ENCODE measurements at regions not wholly inside any gene's neighbourhood (a gene's known extent, or its start where the extent isn't known, plus 50 kb on each side); places are given as distances from the start of the nearest gene placed in this dataset.

DNA sequence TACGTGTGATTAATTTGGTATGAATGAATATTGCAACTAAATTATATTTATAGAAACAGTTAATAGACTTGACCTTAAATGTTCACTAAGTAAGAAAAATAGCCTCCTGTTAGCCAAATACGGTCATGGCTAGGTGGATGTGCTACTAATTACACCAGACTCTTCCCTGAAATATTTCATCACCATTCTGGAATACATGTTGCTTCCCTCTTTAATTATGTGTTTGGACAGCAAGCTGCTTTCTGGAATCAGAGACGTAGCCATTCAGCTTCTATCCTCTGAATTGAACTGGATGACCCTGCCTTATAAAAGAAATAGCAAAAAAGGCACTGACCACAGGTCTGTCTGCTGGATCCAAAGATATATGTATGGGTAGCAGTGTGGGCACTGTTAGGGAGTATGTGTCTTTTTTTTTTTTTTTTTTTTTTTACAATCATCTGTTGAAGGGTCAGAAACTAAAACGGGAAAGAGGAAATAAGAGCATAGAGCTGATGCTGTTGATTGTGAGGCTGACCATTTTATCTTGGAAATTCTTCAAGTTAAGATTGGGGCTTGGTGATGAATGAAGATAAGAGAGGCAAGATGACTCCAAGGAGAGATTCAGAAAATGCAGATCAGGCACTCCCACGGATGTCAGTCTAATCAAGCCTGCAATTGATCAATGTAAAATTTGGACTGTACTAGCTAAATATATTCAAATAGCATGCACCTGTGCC lies 283.2 kb upstream of the HSF2 start:
- Mint-ChIP-seq H3K4me3 (no peak overlapping the region), H3K4me1 (no peaks in the 10 kb centered on the region), H3K36me3 (ENCODE audit: low read depth) (no peaks in the 10 kb centered on the region), H3K9me3 (no peaks in the 10 kb centered on the region), H3K27ac (no peak overlapping the region), H3K27me3 (ENCODE audit: low read depth, poor library complexity) (no peaks in the 10 kb centered on the region)
- DNase-seq = no peak
- TF ChIP-seq, protein P1, sequence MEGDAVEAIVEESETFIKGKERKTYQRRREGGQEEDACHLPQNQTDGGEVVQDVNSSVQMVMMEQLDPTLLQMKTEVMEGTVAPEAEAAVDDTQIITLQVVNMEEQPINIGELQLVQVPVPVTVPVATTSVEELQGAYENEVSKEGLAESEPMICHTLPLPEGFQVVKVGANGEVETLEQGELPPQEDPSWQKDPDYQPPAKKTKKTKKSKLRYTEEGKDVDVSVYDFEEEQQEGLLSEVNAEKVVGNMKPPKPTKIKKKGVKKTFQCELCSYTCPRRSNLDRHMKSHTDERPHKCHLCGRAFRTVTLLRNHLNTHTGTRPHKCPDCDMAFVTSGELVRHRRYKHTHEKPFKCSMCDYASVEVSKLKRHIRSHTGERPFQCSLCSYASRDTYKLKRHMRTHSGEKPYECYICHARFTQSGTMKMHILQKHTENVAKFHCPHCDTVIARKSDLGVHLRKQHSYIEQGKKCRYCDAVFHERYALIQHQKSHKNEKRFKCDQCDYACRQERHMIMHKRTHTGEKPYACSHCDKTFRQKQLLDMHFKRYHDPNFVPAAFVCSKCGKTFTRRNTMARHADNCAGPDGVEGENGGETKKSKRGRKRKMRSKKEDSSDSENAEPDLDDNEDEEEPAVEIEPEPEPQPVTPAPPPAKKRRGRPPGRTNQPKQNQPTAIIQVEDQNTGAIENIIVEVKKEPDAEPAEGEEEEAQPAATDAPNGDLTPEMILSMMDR (IDR thresholded peaks at IDR 0.05) = no peak

DNA sequence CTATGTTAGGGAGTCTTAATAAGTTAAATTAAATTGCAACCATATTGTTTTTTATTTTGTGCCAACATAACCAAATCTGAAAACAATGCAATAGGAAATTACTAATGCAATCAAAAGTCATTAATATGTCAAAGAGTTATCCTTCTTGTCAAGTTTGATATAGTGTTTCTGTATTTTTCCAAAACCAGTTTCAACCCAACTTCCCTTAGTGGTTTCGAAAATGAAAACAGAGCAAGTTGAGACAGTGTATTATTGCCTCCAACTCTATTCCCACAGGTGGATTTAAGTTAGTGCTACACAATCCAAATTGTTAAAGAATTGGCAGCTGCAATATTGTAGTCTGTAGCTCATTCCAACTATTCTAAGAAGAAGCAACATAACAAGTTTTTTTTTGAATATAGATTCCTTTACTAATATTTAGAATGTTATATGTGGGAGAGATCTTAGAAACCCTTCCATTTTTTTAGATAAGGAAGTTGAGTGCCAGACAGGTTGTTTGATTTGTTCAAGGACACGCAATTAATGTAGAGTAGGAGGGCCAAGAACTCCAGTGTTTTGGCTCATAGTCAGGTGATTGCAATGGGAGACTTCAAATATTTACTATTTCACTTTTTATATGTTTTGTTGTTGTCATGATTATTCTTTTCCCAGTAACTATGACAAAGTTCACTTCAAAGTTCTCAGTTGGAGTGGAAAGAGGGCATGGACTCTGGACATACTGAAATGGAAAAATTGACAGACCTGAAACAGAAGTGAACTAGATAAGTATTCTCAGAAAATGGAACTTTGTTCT lies 282.4 kb upstream of the HSF2 start:
- Mint-ChIP-seq H3K36me3 (ENCODE audit: low read depth) (no peaks in the 10 kb centered on the region), H3K4me1 (no peaks in the 10 kb centered on the region), H3K27ac (no peak overlapping the region), H3K9me3 (no peaks in the 10 kb centered on the region), H3K27me3 (ENCODE audit: low read depth, poor library complexity) (no peaks in the 10 kb centered on the region), H3K4me3 (no peak overlapping the region)
- no peak for DNase-seq
- TF ChIP-seq, protein P1 (IDR thresholded peaks at IDR 0.05) = no peak

DNA sequence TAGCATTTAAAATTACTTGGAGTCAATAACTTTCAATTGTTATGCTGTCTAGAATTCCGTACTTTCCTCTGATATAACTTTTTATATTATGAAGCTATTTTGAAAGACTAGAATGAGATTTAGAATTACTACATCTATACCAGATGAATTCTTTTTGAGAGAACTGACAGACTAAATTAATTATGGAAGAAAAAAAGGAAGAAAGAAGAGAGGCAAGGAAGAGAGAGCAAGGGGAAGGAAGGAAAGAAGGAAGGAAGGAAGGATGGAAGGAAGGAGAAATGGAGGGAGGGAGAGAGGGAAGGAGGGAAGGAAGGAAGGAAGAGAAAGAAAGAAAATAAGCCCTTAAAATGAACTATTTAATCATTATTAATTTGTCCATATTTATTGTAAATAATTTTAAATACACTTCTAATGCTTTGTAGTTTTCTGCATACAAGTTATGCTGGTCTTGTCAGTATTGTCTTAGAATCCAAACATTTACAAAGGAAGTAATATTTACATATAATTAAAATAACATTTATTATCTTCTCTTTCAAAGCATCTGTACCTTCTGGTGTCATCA lies 280.4 kb upstream of the HSF2 start:
- Mint-ChIP-seq H3K36me3 (ENCODE audit: low read depth) (no peaks in the 10 kb centered on the region), H3K4me1 (no peaks in the 10 kb centered on the region), H3K27ac (no peak overlapping the region)

DNA sequence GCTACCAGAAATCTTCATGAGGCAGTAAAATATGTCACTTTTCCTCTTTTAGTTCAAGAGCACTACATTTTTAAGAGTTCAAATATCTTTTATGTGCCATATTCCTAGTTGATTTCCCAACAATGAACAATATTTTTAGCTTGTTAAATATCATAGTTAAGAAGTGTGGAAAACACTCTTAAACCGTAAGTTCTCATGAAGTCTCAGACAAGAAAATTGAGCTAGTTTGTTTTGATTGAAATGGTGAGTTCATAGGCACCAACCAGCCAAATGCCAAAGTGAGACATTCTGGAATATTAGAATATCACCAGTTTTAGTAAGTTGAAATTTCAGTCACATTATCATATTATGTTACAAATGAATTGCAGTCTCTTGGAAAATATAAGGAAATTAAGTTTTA lies 277.2 kb upstream of the HSF2 start:
- no peaks in the 10 kb centered on the region for H3K36me3 Mint-ChIP-seq (ENCODE audit: low read depth)
- H3K4me3 Mint-ChIP-seq = no peak overlapping the region
- no peak overlapping the region for H3K27ac Mint-ChIP-seq
- TF ChIP-seq, protein P1 (IDR thresholded peaks at IDR 0.05) = no peak
- no peak for DNase-seq
- H3K4me1 Mint-ChIP-seq = no peaks in the 10 kb centered on the region
- no peaks in the 10 kb centered on the region for H3K9me3 Mint-ChIP-seq
- H3K27me3 Mint-ChIP-seq (ENCODE audit: low read depth, poor library complexity) = no peaks in the 10 kb centered on the region

More for the DNA sequence above, 280.4 kb upstream of the HSF2 start:
- H3K9me3 Mint-ChIP-seq = no peaks in the 10 kb centered on the region
- H3K27me3 Mint-ChIP-seq (ENCODE audit: low read depth, poor library complexity) = no peaks in the 10 kb centered on the region
- TF ChIP-seq, protein P1 (IDR thresholded peaks at IDR 0.05) = no peak
- DNase-seq = no peak
- no peak overlapping the region for H3K4me3 Mint-ChIP-seq

DNA sequence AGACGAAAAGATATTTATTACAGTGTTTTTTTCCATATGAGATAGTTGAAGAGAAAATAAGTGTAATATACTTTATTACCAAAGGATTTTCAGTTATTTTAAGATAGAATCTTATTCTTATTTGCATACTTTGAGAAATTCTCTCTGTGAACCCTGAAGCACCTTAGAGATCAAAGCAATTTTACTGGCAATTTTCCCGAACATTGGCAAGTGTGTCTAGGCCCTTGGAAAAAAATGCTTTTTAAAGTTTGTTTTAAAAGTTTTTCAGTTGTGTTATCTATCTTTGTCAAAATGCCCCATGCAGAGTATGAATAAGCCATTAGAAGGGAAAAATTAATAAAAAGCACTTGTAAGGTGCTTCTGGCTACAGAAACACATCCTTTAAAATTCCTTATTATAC lies 276.8 kb upstream of the HSF2 start:
- no peaks in the 10 kb centered on the region for H3K36me3 Mint-ChIP-seq (ENCODE audit: low read depth)
- no peak overlapping the region for H3K27ac Mint-ChIP-seq
- H3K27me3 Mint-ChIP-seq (ENCODE audit: low read depth, poor library complexity) = peaks cover 2% of the 10 kb centered on the region
- no peak for DNase-seq
- no peaks in the 10 kb centered on the region for H3K4me1 Mint-ChIP-seq
- no peak overlapping the region for H3K4me3 Mint-ChIP-seq
- TF ChIP-seq, protein P1 (IDR thresholded peaks at IDR 0.05) = no peak
- H3K9me3 Mint-ChIP-seq = no peaks in the 10 kb centered on the region

Data from nephron progenitor cell (in vitro differentiated cells).